H1 (cell line): ENCODE measurements at regions not wholly inside any gene's neighbourhood (a gene's known extent, or its start where the extent isn't known, plus 50 kb on each side); places are given as distances from the start of the nearest gene placed in this dataset.
"Not testable (repeated sequence)": the region's sequence is repeated elsewhere in the genome, so short reads cannot be mapped to it uniquely, and the experiment has no call there.

ENCODE experiments used
- CTCF ChIA-PET: fragments of 300-600 bp; sonication (Branson Sonifier 250); formaldehyde crosslinking; loops from one replicate; lab custom pipeline; 2021; ENCODE audit not compliant: partially characterized antibody; lab: Charles Lee
- POLR2A ChIA-PET: fragments of 300-600 bp; sonication (Branson Sonifier 250); formaldehyde crosslinking; loops from one replicate; lab custom pipeline; 2021; ENCODE audit warnings: inconsistent platforms; ENCODE audit not compliant: partially characterized antibody; lab: Charles Lee
- DNase-seq, 2 experiments: peaks; one replicate each; pipeline versions ENCODE4 v3.0.0 to v3.0.0-alpha.2; 2010 to 2022; ENCODE audit warnings: low spot score in 2 of 2, low read depth in 1 of 2, mixed read lengths in 1 of 2
- FAIRE-seq: peaks from 2 replicates; lab custom pipeline; 2011; peaks lifted over from hg19 to GRCh38; lab: Jason Lieb, UNC
- H2AFZ ChIP-seq: 2 replicates; pipeline ENCODE4 v1.8.1; 2012; ENCODE audit warnings: low read length, inconsistent platforms
- H2AK5ac ChIP-seq: 2 replicates; pipeline ENCODE4 v1.6.1; 2013; ENCODE audit warnings: low read depth, low read length
- H2BK120ac ChIP-seq: replicated peaks from 2 replicates; pipeline ENCODE3; 2013; ENCODE audit warnings: low read depth, low read length, inconsistent platforms
- H2BK12ac ChIP-seq: 2 replicates; pipeline ENCODE4 v1.6.1; 2013; ENCODE audit warnings: low read depth, low read length
- H2BK15ac ChIP-seq: 2 replicates; pipeline ENCODE4 v1.6.1; 2013; ENCODE audit warnings: low read length
- H2BK20ac ChIP-seq: 2 replicates; pipeline ENCODE4 v1.6.1; 2013; ENCODE audit warnings: low read length
- H2BK5ac ChIP-seq: 2 replicates; pipeline ENCODE4 v1.6.1; 2013; ENCODE audit warnings: low read depth, low read length
- H3K14ac ChIP-seq: 2 replicates; pipeline ENCODE4 v1.6.1; 2013; ENCODE audit warnings: inconsistent platforms; ENCODE audit not compliant: insufficient read length
- H3K18ac ChIP-seq: 2 replicates; pipeline ENCODE4 v1.6.1; 2013; ENCODE audit warnings: low read length; ENCODE audit errors: extremely low read depth
- H3K23ac ChIP-seq: 2 replicates; pipeline ENCODE4 v1.6.1; 2013; ENCODE audit warnings: inconsistent platforms; ENCODE audit not compliant: insufficient read length
- H3K23me2 ChIP-seq: 2 replicates; pipeline ENCODE4 v1.6.1; 2013; ENCODE audit warnings: low read depth, low read length
- H3K27ac ChIP-seq: 2 replicates; pipeline ENCODE4 v1.6.1; 2011; ENCODE audit warnings: low read depth, low read length, inconsistent platforms
- H3K27me3 ChIP-seq, 4 experiments: replicated peaks in 1 of 4; 1 replicate in 1 of 4; 2 replicates in 3 of 4; pipeline versions ENCODE4 v1.6.1 to v1.8.1; 2011 to 2013; ENCODE audit warnings: low read length in 3 of 4, mild to moderate bottlenecking in 3 of 4, inconsistent platforms in 2 of 4, mixed read lengths in 2 of 4, moderate library complexity in 1 of 4; ENCODE audit not compliant: control insufficient read depth in 3 of 4, insufficient read depth in 3 of 4; ENCODE audit errors: extremely low read depth in 1 of 4
- H3K36me3 ChIP-seq, 4 experiments: 2 replicates each; pipeline versions ENCODE4 v1.6.1 to v1.8.1; 2011 to 2013; ENCODE audit warnings: mild to moderate bottlenecking in 4 of 4, low read length in 3 of 4, moderate library complexity in 2 of 4, control low read depth in 1 of 4, inconsistent platforms in 1 of 4; ENCODE audit not compliant: insufficient read depth in 4 of 4, control insufficient read depth in 2 of 4
- H3K4ac ChIP-seq: replicated peaks from 2 replicates; pipeline ENCODE3; 2013; ENCODE audit warnings: low read length, low read depth, mixed read lengths, inconsistent platforms; ENCODE audit not compliant: insufficient read length
- H3K4me1 ChIP-seq, 4 experiments: replicated peaks in 1 of 4; 1 replicate in 1 of 4; 2 replicates in 3 of 4; pipeline versions ENCODE4 v1.6.1 to v1.8.1; 2011 to 2013; ENCODE audit warnings: low read length in 3 of 4, inconsistent platforms in 2 of 4, mixed read lengths in 1 of 4; ENCODE audit not compliant: insufficient read depth in 4 of 4, control insufficient read depth in 3 of 4
- H3K4me2 ChIP-seq, 2 experiments: 2 replicates each; pipeline versions ENCODE4 v1.6.1 to v1.8.1; 2011 to 2013; ENCODE audit warnings: low read depth in 2 of 2, low read length in 2 of 2, control low read depth in 1 of 2, inconsistent platforms in 1 of 2, mild to moderate bottlenecking in 1 of 2; ENCODE audit not compliant: insufficient read depth in 1 of 2
- H3K4me3 ChIP-seq, 4 experiments: fragments of 200-600, 300-600 bp in 1 of 4; sonication (generic), shearing (Covaris generic), sonication (Bioruptor Twin) in 1 of 4; 2 replicates each; pipeline versions ENCODE4 v1.5.1 to v1.8.1; 2011 to 2016; ENCODE audit warnings: low read length in 4 of 4, low read depth in 3 of 4, control low read depth in 2 of 4, inconsistent platforms in 2 of 4, mild to moderate bottlenecking in 2 of 4, mixed read lengths in 1 of 4, moderate library complexity in 1 of 4; ENCODE audit not compliant: insufficient read depth in 2 of 4; ENCODE audit errors: extremely low read depth in 1 of 4
- H3K56ac ChIP-seq: replicated peaks from 2 replicates; pipeline ENCODE3; 2013; ENCODE audit warnings: low read depth, mild to moderate bottlenecking, mixed read lengths, low read length, inconsistent platforms; ENCODE audit not compliant: insufficient read length
- H3K79me1 ChIP-seq: 2 replicates; pipeline ENCODE4 v1.6.1; 2013; ENCODE audit warnings: low read depth, low read length, control low read depth
- H3K79me2 ChIP-seq, 2 experiments: 2 replicates each; pipeline versions ENCODE4 v1.6.1 to v1.8.1; 2012 to 2013; ENCODE audit warnings: low read length in 2 of 2, mild to moderate bottlenecking in 2 of 2, inconsistent platforms in 1 of 2; ENCODE audit not compliant: insufficient read depth in 2 of 2, control insufficient read depth in 1 of 2
- H3K9ac ChIP-seq, 4 experiments: replicated peaks in 1 of 4; 1 replicate in 1 of 4; 2 replicates in 3 of 4; pipeline versions ENCODE4 v1.6.1 to v1.8.1; 2011 to 2013; ENCODE audit warnings: low read depth in 3 of 4, low read length in 3 of 4, control low read depth in 2 of 4, mild to moderate bottlenecking in 2 of 4, moderate library complexity in 2 of 4, inconsistent platforms in 1 of 4; ENCODE audit errors: extremely low read depth in 1 of 4
- H3K9me3 ChIP-seq, 2 experiments: 2 replicates each; pipeline versions ENCODE4 v1.6.1 to v1.8.1; 2012 to 2013; ENCODE audit warnings: mild to moderate bottlenecking in 2 of 2, moderate library complexity in 2 of 2, control low read depth in 1 of 2, inconsistent platforms in 1 of 2, low read depth in 1 of 2, low read length in 1 of 2, mixed read lengths in 1 of 2; ENCODE audit not compliant: insufficient read depth in 2 of 2
- H4K20me1 ChIP-seq, 2 experiments: replicated peaks in 1 of 2; 2 replicates each; pipeline versions ENCODE3 to v1.8.1; 2011 to 2013; ENCODE audit warnings: inconsistent platforms in 2 of 2, low read length in 2 of 2, mild to moderate bottlenecking in 1 of 2; ENCODE audit not compliant: insufficient read depth in 2 of 2, control insufficient read depth in 1 of 2
- H4K5ac ChIP-seq: 2 replicates; pipeline ENCODE4 v1.6.1; 2013; ENCODE audit warnings: low read length, low read depth, mixed read lengths, inconsistent platforms; ENCODE audit not compliant: insufficient read length
- H4K8ac ChIP-seq: 2 replicates; pipeline ENCODE4 v1.8.0; 2013; ENCODE audit warnings: mild to moderate bottlenecking, moderate library complexity, low read length, inconsistent platforms; ENCODE audit not compliant: insufficient read depth; ENCODE audit errors: extremely low read depth
- H4K91ac ChIP-seq: replicated peaks from 2 replicates; pipeline ENCODE3; 2013; ENCODE audit warnings: low read length, mixed read lengths, inconsistent platforms; ENCODE audit not compliant: insufficient read length

GRCh38 chr16:35804465-35804864 lies 2345.1 kb downstream of the TP53TG3F start:
- H3K9me3 ChIP-seq: peaks cover 36 to 55% of the 10 kb centered on the region in 2 experiments

More at GRCh38 chr16:35804465-35804864, 2345.1 kb downstream of the TP53TG3F start:
- H2BK5ac ChIP-seq, H3K4ac ChIP-seq, H3K4me1 ChIP-seq, H3K27ac ChIP-seq, H3K18ac ChIP-seq, H4K91ac ChIP-seq, H2AK5ac ChIP-seq, H4K8ac ChIP-seq, H3K4me2 ChIP-seq, FAIRE-seq, H3K79me1 ChIP-seq, DNase-seq, H2AFZ ChIP-seq, H4K5ac ChIP-seq, H3K23me2 ChIP-seq, H3K9ac ChIP-seq, H2BK120ac ChIP-seq, H3K23ac ChIP-seq, H3K4me3 ChIP-seq, H3K79me2 ChIP-seq, H3K36me3 ChIP-seq, H2BK12ac ChIP-seq, CTCF ChIA-PET, H3K27me3 ChIP-seq, POLR2A ChIA-PET, H2BK15ac ChIP-seq, H4K20me1 ChIP-seq, H3K14ac ChIP-seq, H2BK20ac ChIP-seq, H3K56ac ChIP-seq: not testable (repeated sequence)
